HG03432 (cell line): ENCODE measurements at regions not wholly inside any gene's neighbourhood (a gene's known extent, or its start where the extent isn't known, plus 50 kb on each side); places are given as distances from the start of the nearest gene placed in this dataset.
A peak's percentile ranks its signal among the peaks of the same experiment; 100 is the strongest.
"Not testable (repeated sequence)": the region's sequence is repeated elsewhere in the genome, so short reads cannot be mapped to it uniquely, and the experiment has no call there.

ENCODE experiments used
- ATAC-seq: cut with Tn5 transposase; IDR thresholded peaks from one replicate; pipeline ENCODE4 v1.9.1; 2021; ENCODE audit warnings: mild to moderate bottlenecking, moderate library complexity; ENCODE audit not compliant: unreplicated experiment

DNA sequence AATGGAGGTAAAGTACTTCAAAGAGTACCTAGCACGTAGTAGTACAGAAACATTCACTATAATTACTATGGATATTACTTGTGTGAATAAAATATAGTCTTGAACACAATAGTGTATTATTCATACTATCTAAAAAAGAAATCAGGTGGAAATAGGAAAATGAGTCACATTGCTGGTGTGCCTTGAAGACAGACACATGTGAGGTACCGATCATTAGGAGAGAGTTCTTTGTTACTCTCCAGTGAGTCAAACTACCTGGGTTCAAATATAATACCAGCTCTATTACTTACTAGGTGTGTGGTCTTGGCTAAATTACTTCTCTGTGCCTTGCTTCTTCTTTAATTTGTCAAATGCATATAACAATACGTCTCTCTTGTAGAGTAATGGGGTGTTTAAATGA is 50.8 kb upstream of the BEND6 start:
- no peak for ATAC-seq

GRCh38 chr6:56902641-56903464 is 52.1 kb upstream of the BEND6 start:
- ATAC-seq, result no peak

DNA sequence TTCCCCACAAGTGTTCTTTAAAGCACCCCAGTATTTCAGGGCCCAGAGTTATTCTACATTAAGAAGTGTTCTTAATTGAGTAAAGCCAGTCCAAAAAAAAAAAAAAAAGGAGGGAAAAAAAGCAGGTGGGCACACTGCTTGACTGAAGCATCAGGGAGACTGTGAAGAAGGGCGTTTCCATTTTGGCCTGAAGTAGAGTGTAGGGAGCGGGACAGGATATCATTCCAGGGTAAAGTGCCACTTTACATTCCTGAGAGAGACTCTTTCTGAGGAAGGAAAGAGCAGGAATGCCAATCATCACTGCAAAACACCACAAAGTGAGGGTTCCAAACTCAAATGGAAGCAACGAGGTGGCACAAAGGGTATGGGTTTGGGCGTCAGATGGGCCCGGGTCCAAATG is 54.1 kb upstream of the BEND6 start:
- ATAC-seq, result no peak

- ATAC-seq, result no peak
These were observed 55.2 kb upstream of the BEND6 start for GRCh38 chr6:56899753-56900152.

DNA sequence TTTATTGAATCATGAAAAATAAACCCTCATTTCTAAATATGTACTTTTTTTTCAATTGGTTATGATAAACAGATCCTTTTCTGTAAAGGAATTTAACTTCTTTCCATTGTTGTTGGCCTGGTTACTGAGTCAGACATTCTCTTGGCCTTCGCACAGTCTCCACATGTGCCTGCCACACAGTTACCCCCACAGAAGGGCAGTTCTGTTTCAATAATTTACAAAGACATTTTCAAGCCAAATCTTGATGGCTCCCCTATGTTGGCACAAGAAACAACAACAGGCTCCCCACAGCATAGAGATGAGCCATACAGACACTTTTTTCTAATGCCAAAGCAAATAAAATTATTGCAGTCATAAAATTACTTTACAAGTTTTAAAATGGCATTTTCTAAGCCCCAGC is 55.6 kb upstream of the BEND6 start:
- ATAC-seq, result no peak

DNA sequence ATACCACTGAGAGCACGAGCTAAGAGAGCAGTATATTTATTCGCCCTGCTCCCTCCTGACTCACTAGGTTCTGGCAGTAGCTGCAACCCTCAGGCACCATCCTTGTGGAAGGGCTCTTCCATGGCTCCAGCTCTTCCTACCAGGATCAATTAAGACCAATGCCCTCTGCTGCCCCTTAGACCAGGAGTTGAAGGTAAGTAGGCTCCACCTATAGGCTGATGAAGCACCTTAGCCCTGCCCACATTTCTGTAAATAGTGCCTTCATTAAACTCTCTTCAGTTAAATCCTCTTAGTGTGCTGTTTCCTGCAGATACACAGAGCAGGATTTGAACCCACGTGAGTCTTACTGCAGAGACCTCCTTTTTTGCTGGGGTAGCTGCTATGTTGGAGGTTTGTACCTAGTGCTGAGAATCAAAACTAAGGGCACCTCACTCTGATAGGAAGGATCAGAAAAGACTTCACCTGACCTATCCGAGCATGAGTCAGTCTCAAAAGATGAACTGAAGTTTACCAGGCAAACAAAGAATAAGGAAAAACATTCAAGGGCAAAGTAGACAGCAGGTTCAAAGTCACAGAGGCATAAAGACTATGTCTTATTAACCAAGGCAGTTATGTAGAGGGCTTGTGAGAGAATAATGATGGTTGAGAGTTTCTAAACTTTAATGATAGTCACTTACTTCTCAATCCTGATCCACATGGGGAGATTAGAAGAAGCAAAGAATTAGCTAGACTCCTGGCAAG is 56.9 kb upstream of the BEND6 start:
- ATAC-seq, result no peak

- ATAC-seq, result peak; percentile 18
These were observed 63.2 kb upstream of the BEND6 start for GRCh38 chr6:56891754-56892153.

DNA sequence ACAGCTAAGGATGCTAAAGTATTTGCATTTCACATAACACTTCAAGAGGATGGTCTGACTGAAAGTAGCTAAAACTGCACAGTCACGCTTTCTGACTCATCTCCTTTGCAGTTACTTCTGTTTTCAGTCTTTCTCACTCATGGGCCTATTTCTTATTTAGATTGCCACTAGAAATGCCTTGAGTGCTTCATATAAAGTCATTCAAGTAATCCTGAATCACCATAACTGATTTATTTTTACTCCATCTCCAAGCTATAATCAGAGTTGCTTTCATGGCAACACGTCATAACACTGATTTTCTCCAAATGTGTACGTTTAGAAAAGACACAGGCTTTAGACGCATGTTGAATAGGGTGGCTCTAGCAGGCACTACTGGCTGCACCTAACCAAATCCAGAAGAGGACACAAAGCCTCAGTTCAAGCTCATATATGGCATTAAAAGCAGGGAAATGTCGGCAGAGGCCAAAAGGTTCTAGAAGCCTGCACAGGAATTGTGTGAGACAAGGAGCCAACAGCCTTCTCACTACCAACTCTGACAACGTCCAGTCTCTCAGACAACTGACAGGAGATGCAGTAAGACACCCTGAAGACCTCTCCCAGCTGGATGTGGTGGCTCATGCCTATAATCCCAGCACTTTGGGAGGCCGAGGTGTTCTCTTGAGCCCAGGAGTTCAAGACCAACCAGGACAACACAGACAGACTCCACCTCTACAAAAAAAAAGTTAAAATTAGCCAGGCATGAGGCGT is 64.1 kb upstream of the BEND6 start:
- peak; percentile 93 for ATAC-seq

DNA sequence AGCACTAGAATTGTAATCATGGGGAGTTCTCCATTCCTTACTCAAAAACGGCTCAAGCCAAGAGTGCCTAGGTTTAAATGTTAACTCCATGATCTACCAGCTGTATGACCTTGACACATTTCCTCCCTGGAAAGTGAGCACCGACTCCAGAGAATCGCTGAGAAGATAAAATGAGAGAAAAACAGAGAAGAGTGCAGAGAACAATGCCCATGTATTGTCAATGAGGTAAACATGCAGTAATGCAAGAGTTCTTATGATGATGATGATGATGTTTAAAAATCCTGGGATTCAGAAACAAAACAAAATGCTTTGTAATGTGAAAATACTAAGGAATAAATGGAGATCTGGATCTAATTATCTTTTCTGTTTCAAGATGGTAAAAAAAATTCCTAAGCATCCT is 64.8 kb upstream of the BEND6 start:
- ATAC-seq, result no peak

DNA sequence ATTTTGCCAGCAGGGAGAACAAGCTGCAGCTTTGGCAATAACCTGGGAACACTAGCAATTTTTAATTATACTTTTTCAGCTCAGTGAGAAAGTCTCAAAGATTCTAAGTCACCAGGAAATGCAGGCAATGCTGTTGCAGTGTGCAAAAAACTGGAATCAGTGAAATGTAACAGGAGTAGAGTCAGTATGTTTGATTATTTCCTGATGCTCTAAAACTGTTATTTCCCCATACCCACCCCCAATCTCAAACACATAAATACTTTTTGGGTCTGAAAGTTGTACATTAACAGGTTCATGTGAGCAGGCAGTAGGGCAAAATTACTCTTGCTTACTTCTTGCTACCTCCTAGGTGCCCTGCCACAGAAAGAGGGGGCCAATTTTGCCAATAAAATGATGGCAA is 65.4 kb upstream of the BEND6 start:
- no peak for ATAC-seq

DNA sequence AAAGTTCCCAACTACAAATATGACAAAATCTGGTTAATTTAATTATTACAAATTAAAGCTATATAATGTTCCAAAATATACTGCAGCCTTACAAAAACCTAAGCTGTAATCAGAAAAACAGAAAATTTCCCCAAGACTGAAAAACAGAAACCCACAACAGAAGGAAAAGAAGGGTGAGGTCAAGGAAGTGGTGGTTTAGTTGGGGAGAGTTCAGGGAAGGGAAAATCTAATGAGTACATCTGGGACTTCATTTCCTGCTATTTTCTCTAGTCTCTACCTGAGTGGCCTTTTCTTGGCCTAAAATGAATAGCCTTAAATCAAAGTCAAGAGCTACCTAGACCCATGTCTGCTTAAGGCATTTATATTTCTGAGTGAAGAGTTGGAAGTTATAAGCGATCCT is 66.2 kb upstream of the BEND6 start:
- no peak for ATAC-seq

DNA sequence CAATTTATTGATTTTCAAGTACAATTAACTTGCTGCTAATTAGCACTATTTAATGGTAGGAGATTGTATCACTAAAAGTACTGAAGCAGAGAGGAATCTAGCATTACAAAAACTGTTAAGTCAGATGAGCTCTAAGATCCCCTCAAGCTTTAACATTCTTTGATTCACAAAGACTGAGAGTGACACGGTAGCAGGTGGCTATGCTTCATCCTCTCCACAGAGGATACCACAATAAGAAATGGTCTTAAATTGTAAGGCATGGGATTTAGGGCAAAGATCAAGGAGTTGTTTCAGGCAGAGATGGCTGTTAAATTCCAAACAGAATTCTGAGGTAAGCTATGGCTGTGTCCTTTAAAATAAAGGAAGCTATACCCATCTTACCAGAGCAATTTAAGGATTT is 67.8 kb upstream of the BEND6 start:
- ATAC-seq, result no peak

GRCh38 chr6:56877922-56878321 is 77.0 kb upstream of the BEND6 start:
- ATAC-seq, result no peak

DNA sequence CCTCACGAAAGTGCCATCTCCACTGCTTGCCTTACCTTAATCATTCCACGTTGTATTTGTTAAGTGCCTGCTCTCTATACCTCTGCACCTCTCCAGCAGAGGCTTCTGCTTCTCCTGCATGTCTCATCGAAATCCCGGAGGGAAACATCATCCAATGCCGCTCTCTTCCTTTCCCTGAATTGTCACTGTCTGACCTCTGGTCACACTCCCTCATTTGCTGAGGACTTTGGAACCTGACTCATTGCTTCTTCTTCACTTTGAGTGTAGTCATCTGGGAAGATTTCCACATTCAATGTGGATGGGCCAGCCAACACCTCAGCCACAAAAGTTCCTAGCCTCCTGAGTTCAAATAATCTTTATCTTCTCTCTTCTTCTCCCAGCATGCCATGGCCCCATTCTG is 78.9 kb upstream of the BEND6 start:
- no peak for ATAC-seq

GRCh38 chr6:56875523-56875922 is 79.4 kb upstream of the BEND6 start:
- no peak for ATAC-seq

- ATAC-seq, result no peak
These were observed 80.6 kb upstream of the BEND6 start for GRCh38 chr6:56874328-56874727.

- not testable (repeated sequence) for ATAC-seq
These were observed 84.9 kb upstream of the BEND6 start for GRCh38 chr6:56870053-56870452.

- ATAC-seq, result peak; percentile 23
These were observed 85.6 kb upstream of the BEND6 start for GRCh38 chr6:56869346-56869745.

DNA sequence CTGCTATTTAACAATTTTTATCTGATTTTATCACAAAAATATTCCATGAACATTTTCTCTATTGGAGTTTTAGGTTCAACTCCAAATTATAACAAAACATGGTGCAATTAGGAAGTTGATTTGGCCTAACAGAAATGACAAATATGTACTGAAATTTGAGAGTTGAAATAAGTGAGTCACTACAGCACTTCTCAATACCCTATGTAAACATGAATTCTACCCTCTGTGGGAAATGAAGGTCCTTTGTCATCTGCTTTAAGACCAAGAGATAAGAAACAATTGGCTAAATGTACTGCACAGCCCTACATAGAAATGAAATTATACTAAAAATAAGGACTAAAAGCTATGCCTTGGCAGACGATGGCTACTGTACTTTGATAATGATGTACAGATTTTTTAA is 86.2 kb upstream of the BEND6 start:
- ATAC-seq, result peak; percentile 36

GRCh38 chr6:56866917-56867522 is 87.9 kb upstream of the BEND6 start:
- no peak for ATAC-seq
